NAMALWA (cell line): ENCODE measurements at regions not wholly inside any gene's neighbourhood (a gene's known extent, or its start where the extent isn't known, plus 50 kb on each side); places are given as distances from the start of the nearest gene placed in this dataset.
A peak's percentile ranks its signal among the peaks of the same experiment; 100 is the strongest.

Source experiments
- DNase-seq: peaks from one replicate; pipeline ENCODE4 v3.0.0-alpha.2; 2015; ENCODE audit warnings: low spot score

- DNase-seq = no peak
Observed at GRCh38 chr18:77755187-77755586, 505.5 kb downstream of the GALR1 start.

- DNase-seq = no peak
Observed at GRCh38 chr18:77761332-77761731, 511.7 kb downstream of the GALR1 start.

- DNase-seq = no peak
Observed at GRCh38 chr18:77762014-77762413, 512.4 kb downstream of the GALR1 start.

DNA sequence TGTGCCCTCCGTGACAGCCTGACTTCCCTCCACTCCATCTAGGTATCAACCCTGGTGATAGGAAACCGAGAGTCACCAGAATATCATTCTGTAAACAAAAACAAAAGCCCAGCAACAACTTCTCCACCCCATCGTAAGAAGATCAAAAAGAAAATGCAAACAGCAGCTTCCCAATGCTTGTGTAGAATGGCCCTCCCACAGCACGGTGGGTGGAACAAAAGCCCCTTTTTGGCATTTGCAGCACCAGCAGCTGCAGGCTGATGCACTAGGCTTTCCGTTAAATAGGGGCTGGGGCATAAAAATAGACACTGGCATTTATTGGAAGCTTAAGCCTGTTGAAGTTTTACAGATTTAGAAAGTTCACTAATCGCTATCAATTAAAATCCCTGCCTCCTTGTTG, 513.0 kb downstream of the GALR1 start:
- DNase-seq = peak; percentile 35

DNA sequence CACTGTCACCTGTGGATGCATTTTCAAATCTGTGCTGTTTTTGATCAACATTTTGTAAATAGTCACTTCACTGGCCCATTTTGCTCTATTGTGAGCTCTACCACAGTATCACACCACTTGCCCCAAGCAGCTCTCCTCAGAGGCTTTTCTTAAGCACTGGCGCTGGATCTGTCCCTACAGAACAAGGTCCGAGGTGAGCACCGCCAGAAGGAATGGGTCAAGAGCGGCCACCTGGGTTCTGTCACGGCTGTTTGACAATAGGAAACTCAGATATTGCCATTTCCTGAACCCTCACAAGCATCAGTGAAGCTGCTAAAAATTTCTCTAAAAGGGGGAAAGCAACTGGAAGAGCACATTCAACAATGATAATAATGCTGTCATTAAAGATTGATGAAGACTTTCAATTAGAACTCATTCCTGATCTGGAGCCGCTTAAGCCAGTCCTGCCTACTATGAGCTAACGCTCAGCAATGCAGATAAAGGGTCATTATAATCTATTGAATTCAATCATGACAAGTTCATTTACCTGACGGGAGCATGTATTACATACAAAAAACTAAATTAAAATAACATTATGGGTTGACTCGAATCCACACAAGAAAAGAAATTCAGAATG, 514.0 kb downstream of the GALR1 start:
- DNase-seq = peak; percentile 11

DNA sequence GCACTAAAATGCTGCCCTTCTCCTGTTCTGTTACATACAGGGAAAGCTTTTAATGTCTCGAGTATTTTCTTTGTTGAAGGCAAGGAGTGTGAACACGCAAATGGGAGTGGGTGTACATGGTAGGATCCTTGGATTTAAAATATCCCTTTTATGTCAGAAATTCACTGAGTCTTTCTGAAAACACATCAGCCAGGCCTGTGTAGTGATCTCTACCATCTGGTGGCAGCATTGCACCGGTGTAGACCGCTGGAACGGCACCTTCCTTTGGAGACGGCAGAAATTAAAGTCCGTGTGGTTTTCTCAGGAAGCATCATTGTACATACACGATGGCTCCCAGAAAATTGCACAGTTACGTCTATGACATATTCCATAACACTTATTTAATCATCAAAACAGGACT, 515.8 kb downstream of the GALR1 start:
- DNase-seq = peak; percentile 41

DNA sequence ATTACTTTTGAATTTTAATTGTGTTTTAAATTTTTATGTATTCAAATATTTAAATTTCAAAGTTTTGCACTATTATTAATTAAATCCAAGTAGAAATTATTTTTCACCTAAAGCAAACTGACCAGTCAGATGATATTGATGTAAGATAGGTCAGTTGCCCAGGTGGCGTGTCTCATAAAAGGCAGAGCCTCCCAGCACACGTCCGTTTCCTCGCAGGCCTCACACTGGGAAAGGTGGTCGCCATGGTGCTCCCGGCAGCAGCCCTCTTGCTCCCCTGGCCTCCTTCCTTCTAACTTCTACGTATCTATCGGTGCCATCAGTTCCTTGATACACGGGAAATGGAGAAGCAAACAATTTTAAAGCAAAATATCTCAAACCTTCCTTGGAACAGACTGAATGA, 516.8 kb downstream of the GALR1 start:
- no peak for DNase-seq

DNA sequence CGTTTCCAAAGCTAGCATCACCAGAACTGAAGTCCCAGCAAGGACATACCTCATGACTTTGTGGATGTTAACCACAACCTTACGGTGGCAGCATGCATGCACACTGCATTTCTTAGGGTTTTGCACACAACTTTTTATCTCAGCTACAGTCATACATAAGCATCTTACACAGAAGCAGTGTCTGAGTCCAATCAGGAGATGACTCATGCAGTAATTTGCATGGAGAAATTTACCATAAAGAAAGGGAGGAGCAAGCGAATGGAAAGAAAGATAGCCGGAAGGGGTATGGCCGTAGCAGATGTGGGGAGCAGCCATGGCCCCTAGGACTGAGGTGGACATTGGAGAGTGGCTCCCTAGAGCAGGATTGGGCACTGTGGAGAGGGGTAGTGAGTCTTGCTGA, 522.5 kb downstream of the GALR1 start:
- no peak for DNase-seq

DNA sequence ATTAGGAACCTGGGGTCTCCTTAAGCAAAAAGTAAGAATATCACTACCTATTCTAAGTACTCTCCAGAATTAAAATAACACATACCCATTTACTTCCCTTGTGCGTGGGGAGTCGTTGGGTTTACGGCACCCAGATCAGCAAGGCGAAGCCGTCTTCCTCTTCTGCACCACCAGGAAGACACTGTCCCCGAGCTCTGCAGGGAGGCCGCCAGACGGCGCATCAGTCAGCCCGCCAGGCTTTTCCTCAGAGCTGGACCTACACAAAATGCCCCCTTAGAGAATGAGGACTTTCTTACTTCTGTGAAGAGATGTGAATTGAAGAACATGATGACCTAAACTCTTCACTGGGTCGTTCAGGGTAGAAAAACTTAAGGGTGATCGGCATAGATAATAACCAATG, 526.5 kb downstream of the GALR1 start:
- no peak for DNase-seq

DNA sequence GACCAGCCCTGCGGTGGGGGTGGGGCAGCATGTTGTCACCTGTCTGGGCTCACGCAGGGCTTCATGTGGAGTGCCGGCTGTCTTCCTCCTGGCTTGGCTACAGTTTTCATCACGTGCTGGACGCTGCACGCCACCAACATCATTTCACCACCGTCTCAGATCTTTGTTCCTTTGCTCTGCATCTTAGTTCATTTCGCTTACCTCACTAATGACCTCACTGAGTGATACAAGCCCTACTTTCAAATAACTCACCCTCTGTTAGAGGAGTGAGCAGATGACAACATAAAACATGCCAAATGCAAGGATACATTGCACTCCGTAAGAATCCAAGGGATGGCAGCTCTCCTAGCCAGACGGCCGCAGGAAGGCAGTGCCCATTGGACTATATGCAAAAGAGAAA, 527.5 kb downstream of the GALR1 start:
- DNase-seq = no peak

GRCh38 chr18:77784759-77785379, 535.2 kb downstream of the GALR1 start:
- no peak for DNase-seq

- DNase-seq = no peak
Observed at GRCh38 chr18:77785415-77785975, 535.8 kb downstream of the GALR1 start.

DNA sequence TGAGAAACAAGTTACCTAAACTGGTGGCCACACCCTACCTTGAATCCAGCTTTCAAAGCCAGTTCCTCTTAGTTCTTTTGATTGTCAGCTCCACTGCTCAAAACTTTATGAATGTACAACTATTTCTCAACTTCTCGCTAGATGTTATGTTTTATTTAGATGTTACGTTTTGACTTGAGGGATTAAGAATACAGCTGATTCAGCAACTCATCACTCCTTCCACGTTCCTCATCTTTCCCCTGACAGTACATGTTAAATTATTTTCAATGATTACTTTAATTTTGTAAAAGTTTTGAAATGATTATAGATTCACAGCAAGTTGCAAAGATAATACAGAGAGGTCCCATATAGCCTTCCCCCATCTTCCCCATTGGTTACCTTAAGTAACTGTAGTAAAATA, 553.4 kb downstream of the GALR1 start:
- no peak for DNase-seq

DNA sequence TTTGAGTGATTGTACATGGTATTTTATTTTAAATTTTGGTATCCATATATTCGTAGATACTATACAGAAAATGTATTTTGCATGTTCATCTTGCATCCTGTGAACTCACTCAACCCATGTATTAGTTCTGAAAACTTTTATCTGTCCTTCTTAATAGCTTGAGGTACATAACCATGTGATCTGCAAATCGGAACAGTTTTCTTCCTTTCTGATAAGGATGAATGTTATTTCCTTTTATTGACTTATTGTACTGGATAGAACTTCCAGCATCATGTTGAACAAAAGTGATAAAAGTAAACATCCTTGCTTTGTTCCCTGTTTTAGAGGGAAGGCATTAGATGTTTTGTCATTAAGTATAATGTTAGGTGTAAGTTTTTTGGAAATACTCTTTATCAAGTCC, 554.7 kb downstream of the GALR1 start:
- no peak for DNase-seq

DNA sequence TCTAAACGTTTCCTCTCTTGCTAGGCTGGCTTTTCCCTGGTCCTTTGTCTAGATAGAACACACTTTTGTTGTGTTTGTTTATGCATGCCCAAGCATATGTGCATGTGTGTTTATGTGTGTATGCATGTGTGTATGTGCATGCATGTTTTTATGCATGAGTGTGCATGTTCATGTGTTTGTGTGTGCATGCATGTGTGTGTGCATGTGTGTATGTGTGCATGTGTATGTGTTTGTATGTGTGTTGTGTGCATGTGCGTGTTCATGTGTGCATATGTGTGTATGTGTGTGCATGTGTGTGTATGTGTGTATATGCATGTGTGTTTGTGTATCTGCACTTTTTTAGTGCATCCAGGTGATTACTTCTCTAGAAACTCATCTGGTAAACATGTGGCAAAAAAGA, 558.0 kb downstream of the GALR1 start:
- no peak for DNase-seq

- peak; percentile 71 for DNase-seq
Observed at GRCh38 chr18:77811503-77811902, 561.9 kb downstream of the GALR1 start.

DNA sequence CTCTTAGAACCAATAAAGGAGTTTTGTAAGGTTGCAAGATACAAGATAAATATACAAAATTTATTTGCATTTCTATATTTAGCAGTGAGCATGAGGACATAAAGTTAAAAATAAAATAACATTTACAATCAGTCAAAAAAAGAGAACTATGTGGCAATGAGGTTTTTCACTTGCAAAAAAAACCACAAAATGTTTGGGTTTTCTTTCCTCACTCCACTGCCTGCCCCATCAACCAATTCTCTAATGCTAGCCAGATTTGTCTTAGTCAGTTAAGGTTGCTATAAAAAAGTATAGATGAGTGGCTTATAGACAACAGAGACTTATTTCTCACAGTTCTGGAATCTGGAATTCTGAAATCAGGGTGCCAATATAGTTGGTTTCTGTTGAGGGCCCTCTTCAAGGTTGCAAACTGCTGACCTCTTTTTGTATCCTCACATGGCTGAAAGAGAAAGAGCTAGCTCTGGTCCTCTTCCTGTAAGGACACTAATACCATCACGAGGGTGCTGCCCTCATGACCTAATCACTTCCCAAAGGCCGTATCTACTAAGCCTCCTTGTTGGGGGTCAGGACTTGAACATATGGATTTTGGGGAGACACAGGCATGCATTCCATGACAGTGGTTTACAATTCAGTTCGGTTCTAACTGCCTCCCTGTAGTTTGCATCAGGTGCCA, 566.2 kb downstream of the GALR1 start:
- DNase-seq = peak; percentile 52

GRCh38 chr18:77818328-77818727, 568.7 kb downstream of the GALR1 start:
- no peak for DNase-seq

GRCh38 chr18:77820472-77820871, 570.8 kb downstream of the GALR1 start:
- DNase-seq = no peak

DNA sequence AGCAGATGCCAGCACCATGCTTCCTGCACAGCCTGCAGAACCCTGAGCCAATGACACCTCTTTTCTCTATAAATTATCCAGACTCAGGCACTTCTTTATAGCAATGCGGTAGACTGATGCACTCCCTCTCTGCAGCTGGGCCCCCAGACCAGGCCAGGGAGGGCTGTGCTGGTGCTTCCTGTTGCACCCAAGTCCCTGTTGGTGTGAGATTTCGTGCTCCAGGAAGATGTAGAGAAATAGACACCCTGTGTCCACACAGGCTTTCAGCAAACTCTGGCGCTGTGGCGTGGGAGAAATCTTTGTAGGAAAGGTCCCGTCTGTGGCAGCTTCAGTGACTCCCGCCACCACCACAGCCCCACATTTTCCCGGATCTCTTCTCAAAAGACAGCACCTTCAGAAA, 572.2 kb downstream of the GALR1 start:
- no peak for DNase-seq

- DNase-seq = no peak
Observed at GRCh38 chr18:77822632-77823031, 573.0 kb downstream of the GALR1 start.

DNA sequence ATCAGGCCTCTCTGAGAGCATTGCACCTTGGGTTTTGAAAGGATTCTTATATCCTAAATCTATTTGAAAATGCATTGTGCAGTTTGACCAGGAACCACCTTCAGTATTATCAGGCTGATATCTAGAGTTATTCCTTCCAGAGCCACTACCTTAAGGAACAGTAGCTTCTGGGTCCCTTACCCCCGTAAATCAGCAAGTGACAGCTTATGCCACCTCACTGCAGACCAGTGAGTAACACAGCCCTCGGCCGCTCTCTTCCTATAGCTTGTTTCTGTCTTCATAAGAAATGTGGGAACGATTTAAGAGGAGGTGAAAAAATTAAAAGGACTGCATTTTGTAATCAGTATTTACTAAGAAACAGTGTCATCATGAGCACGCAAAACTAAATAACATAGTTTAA, 584.2 kb downstream of the GALR1 start:
- DNase-seq = no peak

DNA sequence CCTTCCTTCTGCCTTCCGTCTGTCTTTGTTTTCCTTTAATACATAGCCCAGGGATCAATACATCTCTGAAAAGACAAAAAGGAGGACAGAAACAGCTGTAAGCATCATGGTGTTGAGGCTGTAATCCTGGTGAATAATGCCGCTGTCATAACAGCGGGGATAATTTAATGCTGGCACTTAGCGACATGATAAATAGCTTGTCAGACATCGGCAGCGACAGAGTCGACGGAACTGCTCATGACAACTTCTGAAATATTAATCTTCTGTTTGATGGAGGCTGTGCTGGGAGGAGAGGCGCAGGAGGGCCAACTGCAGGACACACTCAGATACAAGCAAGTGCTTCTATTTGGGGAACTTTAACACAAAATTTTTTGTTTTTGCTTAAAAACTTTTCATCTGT, 602.2 kb downstream of the GALR1 start:
- no peak for DNase-seq
